NCI-H524 treated with DMSO at 0.1 percent for 48 hours (cell line): ENCODE measurements at regions not wholly inside any gene's neighbourhood (a gene's known extent, or its start where the extent isn't known, plus 50 kb on each side); places are given as distances from the start of the nearest gene placed in this dataset.

ENCODE experiments used
- DNase-seq: peaks from one replicate; lab custom pipeline; 2025; lab: John Stamatoyannopoulos, UW

GRCh38 chr2:120455390-120455789 is 109.5 kb downstream of the INHBB start:
- no peak for DNase-seq

GRCh38 chr2:120456867-120457266 is 110.9 kb downstream of the INHBB start:
- no peak for DNase-seq

- DNase-seq: no peak
These were observed 114.6 kb downstream of the INHBB start for GRCh38 chr2:120460511-120460910.

DNA sequence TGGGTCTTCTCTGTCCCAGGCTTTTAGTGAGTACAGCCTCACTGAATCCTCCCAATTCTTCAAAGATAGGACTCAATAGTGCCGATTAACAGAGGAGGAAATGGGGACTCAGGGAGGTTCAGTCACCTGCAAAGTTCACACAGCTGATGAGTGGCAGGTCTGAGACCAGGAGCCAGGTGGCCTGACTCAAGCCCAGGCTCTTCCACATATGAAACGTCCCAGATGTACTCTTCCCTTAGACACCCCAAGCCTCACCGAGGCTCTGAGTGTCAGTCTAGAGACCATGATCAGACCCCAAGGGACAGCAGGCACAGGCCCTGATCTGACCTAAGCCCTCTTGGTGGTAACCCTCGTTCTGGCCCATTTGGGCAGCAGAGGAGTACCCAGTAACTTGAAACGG is 115.2 kb downstream of the INHBB start:
- DNase-seq: no peak

GRCh38 chr2:120461546-120462537 is 115.9 kb downstream of the INHBB start:
- DNase-seq: no peak

- no peak for DNase-seq
These were observed 117.6 kb downstream of the INHBB start for GRCh38 chr2:120463527-120463926.

- DNase-seq: no peak
These were observed 118.1 kb downstream of the INHBB start for GRCh38 chr2:120463996-120464395.

DNA sequence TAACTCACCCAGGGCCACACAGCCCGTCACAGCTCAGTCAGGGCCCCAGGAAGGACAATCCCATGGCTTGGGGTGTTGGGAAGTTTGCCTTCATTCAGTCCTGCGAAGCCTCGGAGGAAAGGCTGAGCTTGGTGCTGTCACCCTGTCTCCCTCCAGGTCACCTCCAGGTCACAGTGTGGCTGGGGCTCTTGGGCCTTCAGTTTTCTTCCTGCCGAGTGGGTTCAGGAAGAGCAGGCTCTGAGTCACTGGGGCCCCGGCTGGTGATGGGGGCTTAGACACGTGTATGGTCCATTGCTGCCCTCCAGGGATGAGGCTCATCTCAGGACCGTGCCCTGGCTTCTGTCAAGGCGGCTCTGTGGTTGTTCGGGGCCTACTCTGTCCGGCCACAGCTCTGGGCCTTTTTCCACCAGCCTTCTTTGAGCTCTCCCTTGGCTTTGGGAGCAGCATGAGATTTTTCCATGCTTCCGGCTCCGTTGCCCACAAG is 118.6 kb downstream of the INHBB start:
- DNase-seq: no peak

DNA sequence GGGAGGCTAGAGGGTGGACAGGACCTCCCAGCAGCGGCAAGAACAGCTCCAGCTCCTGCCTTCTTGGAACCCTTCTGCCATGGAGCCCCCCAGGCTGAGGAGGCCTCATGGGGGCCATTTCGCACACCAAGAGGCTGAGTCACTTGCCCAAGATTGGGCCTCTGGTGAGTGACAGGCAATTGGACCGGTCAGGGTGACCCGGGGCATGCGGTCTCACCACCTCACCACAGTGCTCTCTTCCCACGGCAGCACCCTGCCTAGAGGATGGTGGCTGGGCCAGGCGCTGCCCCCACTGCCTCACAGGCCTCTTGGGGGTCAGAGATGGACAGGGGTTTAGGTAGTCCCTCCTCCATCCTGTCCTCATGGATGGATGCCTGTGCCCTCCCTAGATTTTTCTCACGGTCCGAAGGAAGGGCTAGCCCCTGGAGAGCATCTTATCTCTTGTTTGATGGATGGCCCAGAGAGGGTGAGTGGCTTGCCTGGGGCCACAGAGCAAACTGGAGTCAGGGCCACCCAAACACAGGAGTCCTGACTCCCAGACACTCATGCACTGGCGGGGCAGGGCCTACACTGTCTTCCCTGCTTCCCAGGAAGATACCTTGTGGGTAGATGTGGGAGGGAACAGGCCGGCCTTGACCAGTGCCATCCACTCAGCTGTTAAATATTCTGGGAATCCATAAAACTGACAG is 119.2 kb downstream of the INHBB start:
- DNase-seq: no peak

DNA sequence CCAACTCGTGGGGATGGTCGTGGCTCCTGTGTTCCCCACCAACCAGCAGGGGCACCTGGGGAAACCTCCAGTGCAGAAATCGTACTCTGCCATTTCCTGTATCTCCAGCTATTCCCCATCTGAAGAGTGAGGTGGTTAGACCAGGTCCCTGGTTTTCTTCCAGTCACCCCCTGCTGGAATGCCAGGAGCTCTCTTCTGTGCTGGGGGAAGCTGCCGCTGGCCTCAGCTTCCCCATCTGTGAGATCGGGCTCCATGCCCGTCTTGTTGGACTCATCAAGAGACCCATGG is 119.7 kb downstream of the INHBB start:
- no peak for DNase-seq

DNA sequence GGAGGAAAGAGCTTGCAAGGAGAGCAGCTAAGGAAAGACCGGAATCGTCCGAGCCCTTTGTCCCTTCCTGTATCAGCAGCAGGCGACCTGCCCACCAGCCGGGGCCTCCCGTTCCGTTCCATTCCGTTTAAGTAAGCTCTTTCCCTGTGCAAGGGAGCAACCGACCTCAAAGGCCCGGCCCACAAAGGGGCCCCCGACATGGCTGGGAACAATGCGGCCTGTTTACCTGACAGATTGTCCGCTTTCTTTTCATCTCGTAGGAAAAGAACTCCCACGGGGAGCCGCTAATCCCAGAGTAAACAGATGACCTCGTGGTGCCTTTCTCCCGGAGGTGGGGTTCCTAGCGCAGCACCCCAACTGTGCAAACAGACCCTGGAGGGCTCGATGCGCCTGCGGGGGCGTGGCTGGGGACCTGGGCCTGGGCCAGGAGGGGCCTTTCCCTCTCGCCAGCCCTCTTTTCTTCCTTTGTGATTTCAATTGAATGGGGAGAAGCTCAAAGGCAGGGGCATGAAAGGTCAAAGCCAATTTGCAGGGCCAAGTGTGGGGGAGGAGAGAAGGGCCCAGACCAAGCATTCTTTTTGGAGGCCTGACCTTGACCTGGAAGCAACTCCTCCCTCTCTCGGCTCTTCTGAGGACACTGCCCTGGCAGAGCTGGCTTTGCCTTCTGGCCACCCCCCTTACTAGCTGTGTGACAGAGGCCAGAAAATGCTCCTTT is 120.2 kb downstream of the INHBB start:
- no peak for DNase-seq

DNA sequence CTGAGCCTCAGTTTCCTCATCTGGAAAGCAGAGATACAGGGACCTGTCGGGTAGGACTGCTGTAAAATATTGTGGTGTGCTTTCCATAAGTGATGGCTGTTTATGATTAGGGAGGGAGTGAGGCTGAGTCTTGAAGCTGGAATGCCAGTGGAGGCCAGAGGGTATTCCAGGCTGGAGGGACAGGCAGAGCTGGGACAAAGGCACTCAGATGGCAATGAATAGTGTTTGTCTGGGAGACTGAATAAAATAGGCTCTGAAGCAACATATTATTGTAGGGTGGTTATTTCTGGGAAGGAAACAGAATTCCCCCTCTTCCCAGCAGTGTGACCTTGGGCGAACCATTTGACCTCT is 120.7 kb downstream of the INHBB start:
- no peak for DNase-seq

DNA sequence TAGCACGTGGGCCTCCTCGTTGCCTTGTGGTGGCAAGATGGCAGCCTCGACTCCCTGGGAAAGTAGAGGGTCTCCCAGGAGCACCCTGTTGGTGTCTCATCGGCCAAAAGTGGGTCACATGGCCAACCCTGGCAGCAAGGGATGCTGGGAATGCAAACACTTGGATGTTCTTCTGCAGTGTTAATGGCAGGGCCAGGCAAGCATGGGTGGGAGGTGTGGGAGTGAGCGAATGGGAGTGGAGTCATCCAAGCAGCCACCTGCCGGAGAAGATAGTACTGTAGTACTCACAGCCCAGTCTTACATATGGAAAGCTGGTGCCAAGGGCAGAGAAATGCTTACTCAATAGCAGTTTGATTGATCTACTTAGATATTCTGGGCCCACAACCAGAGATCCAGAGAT is 122.2 kb downstream of the INHBB start:
- no peak for DNase-seq

DNA sequence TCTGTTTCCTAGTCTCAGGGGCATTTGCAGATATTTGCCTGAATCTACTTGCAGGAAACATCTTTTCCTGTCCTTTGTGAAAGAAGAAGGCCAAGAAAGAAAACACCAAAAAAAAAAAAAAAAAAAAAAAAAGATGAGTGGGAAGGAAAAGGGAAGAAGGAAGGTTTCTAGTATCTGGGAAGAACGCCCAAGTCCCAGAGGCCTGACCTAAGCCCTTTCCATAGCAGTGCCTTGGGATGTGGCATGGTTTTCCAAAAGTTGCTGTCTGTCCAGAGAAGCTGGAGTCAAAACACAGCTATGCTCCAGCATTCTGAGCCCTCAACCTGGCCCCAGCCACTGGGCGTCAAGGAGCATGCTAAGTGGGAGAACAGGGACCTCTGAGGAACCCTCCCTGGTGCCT is 123.5 kb downstream of the INHBB start:
- no peak for DNase-seq

DNA sequence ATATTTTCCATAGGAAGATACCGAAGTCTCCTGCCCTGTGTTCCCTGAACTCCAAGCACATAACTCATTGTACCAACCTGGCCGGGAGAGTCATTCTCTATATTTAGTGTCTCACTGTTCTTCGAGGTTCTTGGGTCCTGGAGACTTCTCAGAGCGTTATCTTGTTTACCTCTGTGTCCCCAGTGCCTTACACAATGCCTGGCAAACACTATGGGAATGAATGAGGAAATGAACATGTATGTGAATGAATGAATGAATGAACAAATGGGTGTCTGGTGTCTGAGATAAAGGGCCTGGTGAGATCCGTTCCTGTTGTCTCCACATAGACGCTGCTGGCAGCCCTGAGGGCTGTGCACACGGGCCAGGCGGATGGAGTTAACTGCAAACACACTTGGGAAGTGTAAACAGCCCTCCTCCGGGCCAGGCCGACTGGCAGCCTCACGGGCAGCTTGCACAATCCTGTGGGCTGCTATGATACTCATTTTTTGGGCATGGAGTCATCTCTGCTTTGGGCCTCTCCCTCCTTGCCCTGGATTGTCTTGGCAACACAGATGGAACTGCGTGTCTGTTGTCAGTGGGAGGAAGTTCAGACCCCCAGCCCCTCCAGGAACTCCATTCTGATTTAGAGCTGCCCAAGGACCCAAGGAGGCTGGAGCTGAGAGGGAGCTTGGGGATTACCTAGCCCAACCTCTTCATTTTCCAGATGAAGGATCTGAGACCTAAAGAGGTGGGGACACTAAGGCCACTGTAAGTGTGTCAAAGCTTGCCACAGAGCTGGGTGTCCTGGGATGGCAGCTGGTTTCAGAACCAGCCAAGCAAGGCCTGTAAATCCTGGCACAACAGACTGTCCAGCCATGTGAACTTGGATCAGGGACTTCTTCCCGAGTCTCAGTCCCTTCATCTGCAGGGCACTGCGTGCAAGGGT is 124.4 kb downstream of the INHBB start:
- no peak for DNase-seq

DNA sequence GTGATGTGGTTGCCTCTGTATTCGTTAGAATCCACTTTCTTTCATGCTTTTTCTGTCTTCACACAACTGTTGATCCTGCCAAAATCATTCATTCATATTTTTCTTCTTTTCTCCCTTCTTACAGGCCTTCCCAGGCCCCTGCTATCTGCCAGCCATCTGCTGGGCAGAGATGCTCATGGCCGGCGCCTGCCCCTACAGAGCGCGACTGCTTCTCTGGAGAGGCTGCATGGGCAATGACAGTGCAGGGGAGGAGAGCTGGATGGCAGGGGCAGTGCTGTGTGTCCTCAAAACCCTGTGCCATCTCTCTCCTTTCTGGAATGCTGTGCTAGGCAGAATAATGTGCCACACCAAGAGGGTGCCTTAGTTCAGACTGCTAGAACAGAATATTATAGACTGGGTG is 125.2 kb downstream of the INHBB start:
- DNase-seq: no peak

- DNase-seq: no peak
These were observed 126.1 kb downstream of the INHBB start for GRCh38 chr2:120472031-120472430.

DNA sequence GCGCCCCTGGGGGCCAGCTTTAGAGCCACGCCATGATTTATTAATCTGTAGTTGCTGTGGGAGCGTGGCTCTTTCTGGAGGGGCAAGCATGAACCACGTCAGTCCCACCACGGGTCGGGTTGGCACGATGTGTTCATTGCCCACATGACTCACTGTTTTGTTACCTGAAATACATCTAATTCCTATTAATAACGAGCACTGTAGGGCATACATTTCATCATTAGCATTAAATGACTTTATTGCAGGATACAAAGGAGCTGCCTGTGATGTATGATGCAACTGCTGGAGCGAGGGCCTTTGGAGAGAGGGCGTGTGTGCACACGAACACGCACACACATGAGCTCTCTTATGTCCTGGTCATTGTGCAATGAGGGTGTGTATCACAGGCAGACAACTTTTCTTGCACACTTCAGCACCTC is 127.0 kb downstream of the INHBB start:
- no peak for DNase-seq

- no peak for DNase-seq
These were observed 127.8 kb downstream of the INHBB start for GRCh38 chr2:120473522-120474271.

GRCh38 chr2:120474486-120474885 is 128.6 kb downstream of the INHBB start:
- DNase-seq: no peak

DNA sequence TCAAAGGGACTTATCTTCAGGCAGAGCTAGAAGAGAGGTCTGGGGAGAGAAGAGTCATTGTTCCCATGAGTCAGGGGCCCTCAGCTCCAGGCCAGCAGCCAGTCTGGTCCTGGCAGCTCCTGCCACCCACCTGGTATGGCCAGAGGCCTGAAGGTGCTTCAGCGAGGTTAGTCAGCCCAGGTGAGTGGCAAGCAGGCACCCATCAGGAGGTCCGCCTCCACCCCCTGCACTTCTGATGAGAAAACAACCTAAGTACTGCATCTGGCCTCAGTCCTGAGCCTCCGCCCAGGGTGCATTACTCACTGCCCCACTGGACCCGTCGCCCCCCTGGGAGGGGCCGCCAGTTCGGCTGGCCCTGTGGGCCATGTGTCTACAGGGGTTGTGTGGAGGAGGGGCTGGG is 130.2 kb downstream of the INHBB start:
- DNase-seq: no peak
